ENCODE measurements at regions not wholly inside any gene's neighbourhood (a gene's known extent, or its start where the extent isn't known, plus 50 kb on each side); places are given as distances from the start of the nearest gene placed in this dataset.

- no peak overlapping the region for H3K4me3 ChIP-seq (replicated peaks; ENCODE audit: insufficient read depth, low read length)
- DNase-seq (ENCODE audit: low read depth in 1 of 2, low spot score in 1 of 2), result no peak
- no peak overlapping the region for H3K27ac ChIP-seq (replicated peaks)
- no peaks in the 10 kb centered on the region for H3K27me3 ChIP-seq (ENCODE audit: insufficient read depth, poor library complexity, severe bottlenecking)
- TF ChIP-seq SPI1 (IDR thresholded peaks at IDR 0.05; ENCODE audit: borderline replicate concordance, low read depth) (no peak), CTCF (IDR thresholded peaks at IDR 0.05; ENCODE audit: insufficient read depth, low read length) (no peak), GABPA (IDR thresholded peaks at IDR 0.05; ENCODE audit: low read depth) (no peak), POLR2AphosphoS5 (IDR thresholded peaks at IDR 0.05; ENCODE audit: low read depth) (no peak), REST (IDR thresholded peaks at IDR 0.05; ENCODE audit: insufficient replicate concordance, low read depth) (no peak)
These were observed 71.7 kb downstream of the TOMM20 start for GRCh38 chr1:235056937-235057336.

GRCh38 chr1:235054936-235055335 lies 73.7 kb downstream of the TOMM20 start:
- Histone ChIP-seq H3K4me3 (replicated peaks; ENCODE audit: insufficient read depth, low read length) (no peak overlapping the region), H3K27ac (replicated peaks) (no peak overlapping the region), H3K27me3 (ENCODE audit: insufficient read depth, poor library complexity, severe bottlenecking) (no peaks in the 10 kb centered on the region)
- no peak for DNase-seq (ENCODE audit: low read depth in 1 of 2, low spot score in 1 of 2)
- no peak for TF ChIP-seq GABPA (IDR thresholded peaks at IDR 0.05; ENCODE audit: low read depth)
- TF ChIP-seq CTCF (IDR thresholded peaks at IDR 0.05; ENCODE audit: insufficient read depth, low read length), result no peak
- TF ChIP-seq POLR2AphosphoS5 (IDR thresholded peaks at IDR 0.05; ENCODE audit: low read depth), result no peak
- TF ChIP-seq SPI1 (IDR thresholded peaks at IDR 0.05; ENCODE audit: borderline replicate concordance, low read depth), result no peak
- no peak for TF ChIP-seq REST (IDR thresholded peaks at IDR 0.05; ENCODE audit: insufficient replicate concordance, low read depth)

- DNase-seq (ENCODE audit: low read depth in 1 of 2, low spot score in 1 of 2), result no peak
- H3K27me3 ChIP-seq (ENCODE audit: insufficient read depth, poor library complexity, severe bottlenecking), result no peaks in the 10 kb centered on the region
- TF ChIP-seq POLR2AphosphoS5 (IDR thresholded peaks at IDR 0.05; ENCODE audit: low read depth) (no peak), GABPA (IDR thresholded peaks at IDR 0.05; ENCODE audit: low read depth) (no peak), CTCF (IDR thresholded peaks at IDR 0.05; ENCODE audit: insufficient read depth, low read length) (no peak), SPI1 (IDR thresholded peaks at IDR 0.05; ENCODE audit: borderline replicate concordance, low read depth) (no peak), REST (IDR thresholded peaks at IDR 0.05; ENCODE audit: insufficient replicate concordance, low read depth) (no peak)
- no peak overlapping the region for H3K4me3 ChIP-seq (replicated peaks; ENCODE audit: insufficient read depth, low read length)
- H3K27ac ChIP-seq (replicated peaks), result no peak overlapping the region
These were observed 74.2 kb downstream of the TOMM20 start for GRCh38 chr1:235054466-235054865.

All from HL-60 (cell line).